ENCODE measurements at regions not wholly inside any gene's neighbourhood (a gene's known extent, or its start where the extent isn't known, plus 50 kb on each side); places are given as distances from the start of the nearest gene placed in this dataset.
A peak's percentile ranks its signal among the peaks of the same experiment; 100 is the strongest.

GRCh38 chr4:138919094-138919936 lies 96.3 kb upstream of the NOCT start:
- DNase-seq: peak in 1 of 2 experiments; percentile 17

GRCh38 chr4:138918169-138918869 lies 97.3 kb upstream of the NOCT start:
- no peak for DNase-seq

- no peak for DNase-seq
Measured at GRCh38 chr4:138916763-138917162, 98.8 kb upstream of the NOCT start.

- DNase-seq: no peak
Measured at GRCh38 chr4:138915756-138916155, 99.8 kb upstream of the NOCT start.

- DNase-seq: no peak
Measured at GRCh38 chr4:138912704-138913340, 102.8 kb upstream of the NOCT start.

- no peak for DNase-seq
Measured at GRCh38 chr4:138911909-138912703, 103.5 kb upstream of the NOCT start.

DNA sequence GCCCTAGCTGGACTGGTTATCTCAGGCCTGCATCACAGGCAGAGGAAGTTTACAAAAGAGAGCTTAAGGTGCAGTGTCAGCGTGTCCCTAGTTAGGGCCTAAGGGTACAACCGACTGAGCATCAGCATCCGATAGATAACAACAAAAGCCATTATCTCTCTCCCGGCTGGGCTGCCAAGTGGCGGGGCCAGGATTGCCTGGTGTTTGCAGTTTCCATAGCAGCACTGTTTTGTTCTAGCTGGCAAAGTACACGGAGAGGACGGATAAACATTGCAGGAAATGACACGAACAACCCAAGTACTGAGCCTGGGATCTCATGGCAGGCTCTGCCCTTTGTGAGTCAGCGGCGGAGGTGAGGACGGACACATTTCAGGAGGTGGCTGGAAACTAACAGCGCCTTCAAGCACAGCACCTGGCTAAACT lies 104.7 kb upstream of the NOCT start:
- no peak for DNase-seq

DNA sequence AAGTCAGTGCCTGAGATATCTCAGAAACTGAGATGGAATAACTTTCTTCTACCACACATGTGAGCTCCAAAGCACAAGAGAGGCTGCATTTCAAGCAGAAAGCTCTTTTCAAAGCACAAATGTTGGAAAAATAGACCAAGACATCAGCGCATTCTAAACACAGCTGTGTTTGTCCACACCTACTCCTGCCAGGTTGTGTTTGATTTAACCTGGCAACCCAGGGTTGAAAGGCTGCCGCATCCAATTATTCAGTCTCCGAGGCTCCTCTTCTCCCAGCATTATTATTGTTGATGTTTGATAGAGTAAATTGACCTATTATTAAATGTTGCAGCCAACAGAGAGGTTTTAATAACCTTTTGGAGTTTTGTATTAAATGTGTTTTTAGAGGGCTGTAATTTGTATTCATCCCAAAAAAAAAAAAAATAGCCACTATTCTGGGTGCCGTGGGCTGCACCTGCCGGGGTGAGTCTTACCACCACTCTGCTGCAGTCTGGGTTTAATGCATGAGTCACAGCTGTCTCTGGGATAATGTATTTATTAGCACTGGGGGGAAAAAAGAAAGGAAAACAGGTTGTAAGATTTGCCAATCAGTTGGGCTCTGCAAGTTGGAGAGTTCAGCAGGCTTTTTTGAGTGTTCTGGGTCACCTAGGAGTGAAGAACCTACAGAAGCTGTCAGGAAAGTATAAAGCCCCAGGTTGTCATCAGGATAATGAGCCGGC lies 105.2 kb upstream of the NOCT start:
- DNase-seq: no peak

- no peak for DNase-seq
Measured at GRCh38 chr4:138909587-138909986, 106.0 kb upstream of the NOCT start.

GRCh38 chr4:138908134-138908533 lies 107.4 kb upstream of the NOCT start:
- no peak for DNase-seq

- DNase-seq: no peak
Measured at GRCh38 chr4:138907174-138907573, 108.4 kb upstream of the NOCT start.

- DNase-seq: no peak
Measured at GRCh38 chr4:138904793-138905192, 110.8 kb upstream of the NOCT start.

DNA sequence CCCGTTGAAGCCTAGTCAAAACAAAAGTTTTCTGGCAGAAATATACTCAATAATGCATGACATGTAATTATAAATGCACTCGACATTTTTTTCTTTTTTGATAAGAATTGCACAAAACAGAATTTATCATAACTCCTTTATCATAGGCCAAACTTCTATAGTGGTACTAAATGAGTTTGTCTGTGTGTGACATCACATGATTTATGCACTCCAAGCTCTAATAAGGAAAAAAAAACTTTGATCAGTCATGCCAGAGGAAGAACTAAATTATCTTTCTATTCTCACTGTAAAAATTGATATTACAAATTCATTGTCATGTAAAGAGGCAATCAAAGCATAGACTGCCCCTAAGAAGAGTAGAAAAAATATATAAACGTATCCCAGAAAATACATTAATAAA lies 112.4 kb upstream of the NOCT start:
- no peak for DNase-seq

- DNase-seq: no peak
Measured at GRCh38 chr4:138902705-138903104, 112.9 kb upstream of the NOCT start.

GRCh38 chr4:138901177-138901576 lies 114.4 kb upstream of the NOCT start:
- DNase-seq: no peak

DNA sequence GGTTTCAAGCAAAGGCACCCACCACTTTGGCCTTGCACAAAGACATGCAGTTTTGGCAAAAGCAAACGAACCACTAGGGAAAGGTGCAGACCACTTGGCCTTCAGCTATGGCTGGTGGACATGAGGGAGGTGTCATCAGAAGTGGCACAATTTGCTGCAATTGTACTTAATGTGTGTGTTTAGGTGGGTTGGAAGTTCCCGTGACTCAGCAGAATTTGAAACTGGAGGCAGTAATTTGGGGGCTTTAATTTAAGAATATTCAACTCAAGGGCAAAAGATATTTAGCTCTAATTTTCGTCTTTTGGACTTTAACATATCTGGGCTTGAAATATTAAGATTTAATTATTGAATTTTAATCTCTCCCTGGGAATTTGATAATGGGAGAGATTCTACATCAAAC lies 115.6 kb upstream of the NOCT start:
- DNase-seq: no peak

- no peak for DNase-seq
Measured at GRCh38 chr4:138898282-138898681, 117.3 kb upstream of the NOCT start.

GRCh38 chr4:138897811-138898226 lies 117.8 kb upstream of the NOCT start:
- no peak for DNase-seq

- no peak for DNase-seq
Measured at GRCh38 chr4:138894709-138895108, 120.9 kb upstream of the NOCT start.

GRCh38 chr4:138894011-138894410 lies 121.6 kb upstream of the NOCT start:
- no peak for DNase-seq

DNA sequence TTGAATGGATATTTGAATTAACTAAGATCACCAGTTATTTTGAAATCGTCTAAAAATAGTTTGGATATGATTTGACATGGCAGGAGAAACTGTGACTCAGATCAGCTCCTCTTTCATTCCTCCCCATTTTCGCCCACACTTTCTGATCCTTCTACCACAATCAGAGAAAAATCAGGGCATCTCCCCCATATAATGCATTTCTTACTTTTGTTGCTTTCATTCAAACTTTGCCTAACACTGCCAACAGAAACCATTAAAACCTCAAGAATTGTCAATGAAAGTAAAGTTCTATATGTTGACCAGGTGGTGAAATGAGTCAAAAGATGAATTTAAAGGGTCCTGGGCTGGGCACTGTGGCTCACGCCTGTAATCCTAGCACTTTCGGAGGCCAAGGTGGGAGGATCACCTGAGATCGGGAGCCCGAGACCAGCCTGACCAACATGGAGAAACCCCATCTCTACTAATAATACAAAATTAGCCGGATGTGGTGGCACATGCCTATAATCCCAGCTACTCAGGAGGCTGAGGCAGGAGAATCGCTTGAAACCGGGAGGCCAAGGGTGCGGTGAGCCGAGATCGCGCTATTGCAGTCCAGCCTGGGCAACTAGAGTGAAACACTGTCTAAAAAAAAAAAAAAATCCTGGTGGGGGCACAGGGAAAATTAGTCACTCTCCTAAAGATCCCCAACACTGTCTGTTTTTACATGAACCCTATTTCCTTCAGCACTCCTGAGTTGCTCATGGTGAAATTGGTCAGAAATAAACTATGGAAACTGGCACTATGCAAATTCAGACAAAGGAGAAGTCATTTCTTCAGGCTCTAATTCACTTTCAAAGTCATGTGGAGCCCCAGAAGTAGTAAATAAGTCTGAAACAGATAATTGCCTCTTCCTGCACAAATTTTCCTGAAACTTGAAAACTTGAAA lies 122.8 kb upstream of the NOCT start:
- no peak for DNase-seq

Data from cerebellar nuclear complex (tissue), 1 donor.